ENCODE measurements at regions not wholly inside any gene's neighbourhood (a gene's known extent, or its start where the extent isn't known, plus 50 kb on each side); places are given as distances from the start of the nearest gene placed in this dataset.

DNA sequence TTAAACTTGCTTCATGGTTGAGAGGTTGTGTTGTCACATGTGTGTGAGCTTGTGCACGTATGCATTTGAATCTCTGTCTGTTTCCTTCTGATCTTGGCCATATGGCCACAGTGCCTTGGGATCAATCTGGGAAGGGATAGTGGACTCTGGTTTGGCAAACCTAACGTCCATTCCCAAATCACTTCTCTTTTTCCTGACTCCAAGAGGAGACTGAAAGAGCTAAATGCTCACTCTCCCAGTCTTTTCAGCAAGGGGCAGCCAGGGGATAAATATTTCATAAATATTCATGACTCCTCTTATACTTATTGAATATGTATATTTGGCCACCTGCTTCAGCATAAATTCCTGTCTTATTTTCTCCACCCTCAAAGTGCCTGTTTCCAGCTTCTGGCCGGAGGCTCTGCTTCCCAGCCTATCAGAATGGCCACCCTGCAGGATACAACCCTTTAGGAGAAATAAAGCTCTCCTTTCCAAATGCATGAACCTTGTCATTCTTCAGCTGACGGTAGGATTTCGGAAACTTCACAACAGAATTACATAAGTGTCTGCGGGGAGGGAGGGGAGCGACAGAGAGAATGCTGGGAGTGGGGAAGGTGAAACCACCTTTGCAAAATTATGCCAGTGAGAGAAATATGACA, 112.2 kb upstream of the COPS8 start:
- TF ChIP-seq CTCF (IDR thresholded peaks at IDR 0.05; ENCODE audit: low read length) (no peak), EZH2phosphoT487 (IDR thresholded peaks at IDR 0.05; ENCODE audit: low read length) (no peak)
